GM10266 (cell line): ENCODE measurements at regions not wholly inside any gene's neighbourhood (a gene's known extent, or its start where the extent isn't known, plus 50 kb on each side); places are given as distances from the start of the nearest gene placed in this dataset.

Experiments
- DNase-seq: peaks from one replicate; pipeline ENCODE4 v3.0.0; 2012; ENCODE audit errors: extremely low spot score
- CTCF ChIP-seq: IDR thresholded peaks from 2 replicates; pipeline ENCODE4 v1.5.1; 2012; ENCODE audit warnings: mild to moderate bottlenecking, low read depth; ENCODE audit not compliant: control insufficient read depth, insufficient read depth; ENCODE audit errors: missing control alignments

DNA sequence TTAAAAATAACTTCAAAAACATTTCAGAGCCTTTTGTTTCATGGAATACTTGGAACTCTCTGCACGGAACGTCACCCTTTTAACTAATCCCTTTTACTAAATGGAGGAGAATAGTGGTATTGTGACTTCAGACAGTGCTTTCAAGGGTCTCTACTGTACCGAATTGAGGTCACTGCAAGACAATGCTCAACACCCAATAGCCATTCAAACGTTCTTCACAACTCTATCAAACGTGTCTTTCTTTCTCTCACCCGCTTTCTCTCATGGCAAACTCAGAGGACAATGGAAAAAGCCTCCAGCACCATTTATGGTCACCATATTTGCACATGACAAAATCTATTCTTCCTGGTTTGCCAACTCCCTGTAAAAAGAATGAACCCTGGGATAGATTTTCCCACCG lies 132.1 kb upstream of the SOX5 start:
- no peak for TF ChIP-seq CTCF
- no peak for DNase-seq

- no peak for TF ChIP-seq CTCF
- no peak for DNase-seq
These were observed 131.6 kb upstream of the SOX5 start for GRCh38 chr12:24081092-24081529.

GRCh38 chr12:24080465-24080864 lies 131.0 kb upstream of the SOX5 start:
- TF ChIP-seq CTCF = no peak
- no peak for DNase-seq

- no peak for TF ChIP-seq CTCF
- DNase-seq = no peak
These were observed 129.6 kb upstream of the SOX5 start for GRCh38 chr12:24079083-24079482.

- no peak for DNase-seq
- no peak for TF ChIP-seq CTCF
These were observed 128.9 kb upstream of the SOX5 start for GRCh38 chr12:24078318-24078765.

DNA sequence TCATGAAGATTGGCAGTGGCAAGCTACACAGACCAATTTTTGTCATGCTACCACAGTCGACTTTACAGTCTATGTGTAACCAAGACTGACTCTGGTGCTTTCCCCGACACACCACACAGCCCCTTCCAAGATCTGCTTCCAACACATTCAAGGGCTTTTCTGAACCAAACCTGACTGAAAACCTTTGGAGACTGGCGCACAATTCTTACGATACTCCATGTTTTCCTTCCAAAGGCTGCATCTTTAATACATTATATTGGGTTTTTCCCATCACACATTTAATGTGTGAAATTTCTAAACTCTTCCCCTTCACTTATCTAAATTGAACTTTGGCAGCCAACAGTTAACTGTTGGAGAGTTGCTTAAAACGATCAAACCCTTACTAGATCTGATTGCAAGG lies 127.7 kb upstream of the SOX5 start:
- DNase-seq = no peak
- no peak for TF ChIP-seq CTCF

- no peak for TF ChIP-seq CTCF
- DNase-seq = no peak
These were observed 126.2 kb upstream of the SOX5 start for GRCh38 chr12:24075650-24076049.
